Tibial nerve (tissue), 4 donors: ENCODE measurements at regions not wholly inside any gene's neighbourhood (a gene's known extent, or its start where the extent isn't known, plus 50 kb on each side); places are given as distances from the start of the nearest gene placed in this dataset.

ENCODE experiments used
- CTCF ChIP-seq, 5 experiments: fragments of 200-600 bp in 3 of 5; fragments of 450-650 bp in 2 of 5; sonication (generic) in 3 of 5; IDR thresholded peaks; one replicate each; pipeline ENCODE4 v1.5.1; 2016 to 2019; ENCODE audit warnings: antibody characterized with exemption in 5 of 5, mild to moderate bottlenecking in 3 of 5, moderate library complexity in 2 of 5
- EP300 ChIP-seq, 2 donors: sonication (generic); formaldehyde crosslinking; IDR thresholded peaks; one replicate each; pipeline ENCODE4 v1.6.1; 2017; ENCODE audit warnings: antibody characterized with exemption in 2 of 2, mild to moderate bottlenecking in 1 of 2
- POLR2A ChIP-seq, 2 donors: fragments of 450-650 bp; IDR thresholded peaks; one replicate each; pipeline ENCODE4 v1.6.1; 2017; ENCODE audit warnings: antibody characterized with exemption in 2 of 2, mild to moderate bottlenecking in 2 of 2, moderate library complexity in 2 of 2

DNA sequence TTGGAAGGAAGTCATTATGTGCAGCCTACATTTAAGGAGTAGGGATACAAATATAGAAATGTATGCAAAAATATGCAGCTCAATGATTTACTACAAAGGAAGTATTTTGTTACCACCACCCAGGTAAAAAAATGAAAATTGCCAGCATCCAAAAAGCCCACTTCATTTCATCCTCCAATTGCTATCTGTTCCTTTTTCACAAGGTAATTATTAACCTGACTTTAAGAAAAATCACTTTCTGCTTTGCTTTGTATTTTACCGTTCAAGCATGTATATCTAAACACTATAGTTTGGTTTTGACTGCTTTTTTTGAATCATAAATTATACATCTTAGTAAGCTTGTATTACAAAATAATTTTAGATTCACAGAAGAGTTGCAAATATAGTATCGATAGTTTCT is 768.5 kb upstream of the GJE1 start:
- TF ChIP-seq CTCF (IDR thresholded peaks at IDR 0.05): no peak
- TF ChIP-seq POLR2A (IDR thresholded peaks at IDR 0.05): no peak
- no peak for TF ChIP-seq EP300 (IDR thresholded peaks at IDR 0.05)
